IMR-90 (cell line): ENCODE measurements at regions not wholly inside any gene's neighbourhood (a gene's known extent, or its start where the extent isn't known, plus 50 kb on each side); places are given as distances from the start of the nearest gene placed in this dataset.

Source experiments
- ATAC-seq: fragments of 200-7000 bp; cut with Tn5 transposase; 2 replicates; pipeline ENCODE4 v1.9.1; 2020; ENCODE audit warnings: low read depth, mild to moderate bottlenecking, moderate library complexity
- BruUV-seq: library from RNA; stranded (reverse); fragments of 400-500 nt; replicated peaks from 2 replicates; lab custom pipeline; 2021; lab: Mats Ljungman, UMichigan
- CTCF ChIA-PET: fragments of 300-600 bp; formaldehyde crosslinking; extraction: SDS; loops from one replicate; lab custom pipeline; 2021; ENCODE audit warnings: antibody characterized with exemption; lab: Yijun Ruan, JAX
- POLR2A ChIA-PET: fragments of 300-600 bp; sonication (Branson Sonifier 250); formaldehyde crosslinking; loops from one replicate; lab custom pipeline; 2022; ENCODE audit warnings: antibody characterized with exemption; ENCODE audit not compliant: unreplicated experiment; lab: Charles Lee
- DNase-seq: peaks from one replicate; pipeline ENCODE4 v3.0.0; 2013
- H2AFZ ChIP-seq: replicated peaks from 2 replicates; pipeline ENCODE3; 2013; ENCODE audit warnings: low read length, mild to moderate bottlenecking; ENCODE audit not compliant: poor library complexity
- H2AK5ac ChIP-seq: 2 replicates; pipeline ENCODE4 v1.6.1; 2013; ENCODE audit warnings: low read depth, low read length, inconsistent platforms
- H2AK9ac ChIP-seq: replicated peaks from 2 replicates; pipeline ENCODE3; 2013; ENCODE audit warnings: mild to moderate bottlenecking, low read depth, low read length, moderate library complexity; ENCODE audit not compliant: poor library complexity
- H2BK120ac ChIP-seq: 2 replicates; pipeline ENCODE4 v1.6.1; 2013; ENCODE audit warnings: low read depth, low read length, inconsistent platforms
- H2BK15ac ChIP-seq: 3 replicates; pipeline ENCODE4 v1.6.1; 2013; ENCODE audit warnings: low read depth, low read length, inconsistent platforms
- H2BK20ac ChIP-seq: 2 replicates; pipeline ENCODE4 v1.6.1; 2013; ENCODE audit warnings: low read depth, mild to moderate bottlenecking, inconsistent platforms, low read length, moderate library complexity
- H2BK5ac ChIP-seq: 2 replicates; pipeline ENCODE4 v1.6.1; 2013; ENCODE audit warnings: mild to moderate bottlenecking, low read depth, low read length, inconsistent platforms; ENCODE audit not compliant: poor library complexity, severe bottlenecking
- H3K14ac ChIP-seq: replicated peaks from 2 replicates; pipeline ENCODE4 v1.6.1; 2013; ENCODE audit warnings: low read depth, low read length, inconsistent platforms
- H3K18ac ChIP-seq: 2 replicates; pipeline ENCODE4 v1.6.1; 2013; ENCODE audit warnings: low read depth, low read length, control low read depth
- H3K23ac ChIP-seq: 2 replicates; pipeline ENCODE4 v1.6.1; 2013; ENCODE audit warnings: low read depth, low read length, inconsistent platforms
- H3K27ac ChIP-seq: 2 replicates; pipeline ENCODE4 v1.5.1; 2013; ENCODE audit warnings: mild to moderate bottlenecking, control low read depth, low read length; ENCODE audit not compliant: insufficient read depth
- H3K27me3 ChIP-seq: 2 replicates; pipeline ENCODE4 v1.6.1; 2013; ENCODE audit warnings: low read length; ENCODE audit not compliant: control insufficient read depth, insufficient read depth
- H3K36me3 ChIP-seq: 2 replicates; pipeline ENCODE4 v1.6.1; 2013; ENCODE audit warnings: low read length, mixed read lengths; ENCODE audit not compliant: control insufficient read depth, insufficient read depth
- H3K4ac ChIP-seq: 2 replicates; pipeline ENCODE4 v1.6.1; 2013; ENCODE audit warnings: low read depth, low read length, inconsistent platforms
- H3K4me1 ChIP-seq: 2 replicates; pipeline ENCODE4 v1.6.1; 2013; ENCODE audit warnings: low read length, mixed read lengths; ENCODE audit not compliant: control insufficient read depth, insufficient read depth
- H3K4me2 ChIP-seq: 2 replicates; pipeline ENCODE4 v1.6.1; 2013; ENCODE audit warnings: low read depth, mild to moderate bottlenecking, control low read depth, low read length, moderate library complexity
- H3K4me3 ChIP-seq: 2 replicates; pipeline ENCODE4 v1.5.1; 2013; ENCODE audit warnings: low read depth, mild to moderate bottlenecking, control low read depth, low read length, moderate library complexity; ENCODE audit not compliant: insufficient read depth
- H3K56ac ChIP-seq: 2 replicates; pipeline ENCODE4 v1.6.1; 2013; ENCODE audit warnings: low read length, inconsistent platforms; ENCODE audit not compliant: insufficient read depth; ENCODE audit errors: extremely low read depth
- H3K79me1 ChIP-seq, 2 experiments: 2 replicates each; pipeline ENCODE4 v1.6.1; 2013; ENCODE audit warnings: low read length in 2 of 2, inconsistent platforms in 1 of 2, low read depth in 1 of 2
- H3K9ac ChIP-seq: 2 replicates; pipeline ENCODE4 v1.6.1; 2013; ENCODE audit warnings: low read depth, low read length, control low read depth
- H3K9me1 ChIP-seq: 2 replicates; pipeline ENCODE4 v1.6.1; 2013; ENCODE audit warnings: low read length, inconsistent platforms; ENCODE audit not compliant: insufficient read depth
- H3K9me3 ChIP-seq: 2 replicates; pipeline ENCODE4 v1.6.1; 2013; ENCODE audit warnings: low read length; ENCODE audit not compliant: control insufficient read depth, insufficient read depth
- H4K20me1 ChIP-seq: 2 replicates; pipeline ENCODE4 v1.6.1; 2013; ENCODE audit warnings: low read length, inconsistent platforms; ENCODE audit not compliant: insufficient read depth
- H4K5ac ChIP-seq: 2 replicates; pipeline ENCODE4 v1.6.1; 2013; ENCODE audit warnings: mild to moderate bottlenecking, low read depth, low read length, control low read depth
- H4K8ac ChIP-seq, 2 experiments: 2 replicates each; pipeline ENCODE4 v1.6.1; 2013; ENCODE audit warnings: low read depth in 2 of 2, low read length in 2 of 2, control low read depth in 1 of 2, inconsistent platforms in 1 of 2
- H4K91ac ChIP-seq: 2 replicates; pipeline ENCODE4 v1.6.1; 2013; ENCODE audit warnings: low read depth, low read length, inconsistent platforms; ENCODE audit not compliant: insufficient read depth
- BHLHE40 ChIP-seq: fragments of 150-350 bp; IDR thresholded peaks from 2 replicates; pipeline ENCODE4 v1.6.1; 2016; ENCODE audit warnings: mild to moderate bottlenecking, low read depth, low read length
- CEBPB ChIP-seq: IDR thresholded peaks from 2 replicates; pipeline ENCODE4 v1.6.1; 2012; ENCODE audit warnings: low read depth, low read length, improper control_type of control experiment
- CHD1 ChIP-seq: IDR thresholded peaks from 2 replicates; pipeline ENCODE4 v1.6.1; 2012; ENCODE audit warnings: low read depth, low read length, improper control_type of control experiment
- FOS ChIP-seq: fragments of 150-350 bp; IDR thresholded peaks from 2 replicates; pipeline ENCODE4 v1.6.1; 2016; ENCODE audit warnings: low read depth, low read length
- MAFK ChIP-seq: IDR thresholded peaks from 2 replicates; pipeline ENCODE4 v1.6.1; 2012; ENCODE audit warnings: low read depth, low read length, improper control_type of control experiment
- MXI1 ChIP-seq: IDR thresholded peaks from 2 replicates; pipeline ENCODE4 v1.6.1; 2012; ENCODE audit warnings: low read depth, mild to moderate bottlenecking, low read length, moderate library complexity, borderline replicate concordance
- NFE2L2 ChIP-seq: fragments of 150-350 bp; IDR thresholded peaks from 2 replicates; pipeline ENCODE4 v1.6.1; 2016; ENCODE audit warnings: low read depth, mild to moderate bottlenecking, low read length
- POLR2A ChIP-seq: IDR thresholded peaks from 2 replicates; pipeline ENCODE4 v1.6.1; 2012; ENCODE audit warnings: mild to moderate bottlenecking, low read depth, low read length
- RAD21 ChIP-seq: IDR thresholded peaks from 2 replicates; pipeline ENCODE4 v1.6.1; 2012; ENCODE audit warnings: low read length, improper control_type of control experiment
- RCOR1 ChIP-seq: IDR thresholded peaks from 2 replicates; pipeline ENCODE4 v1.6.1; 2012; ENCODE audit warnings: mild to moderate bottlenecking, low read length, improper control_type of control experiment; ENCODE audit not compliant: insufficient replicate concordance
- RFX5 ChIP-seq: IDR thresholded peaks from 2 replicates; pipeline ENCODE4 v1.8.0; 2012; ENCODE audit warnings: low read depth, mild to moderate bottlenecking, low read length, moderate library complexity
- SMC3 ChIP-seq: fragments of 150-350 bp; IDR thresholded peaks from 2 replicates; pipeline ENCODE4 v1.6.1; 2016; ENCODE audit warnings: low read depth, mild to moderate bottlenecking, antibody characterized with exemption, low read length, moderate library complexity
- WGBS, 2 experiments: methylation state at CpG; one replicate each; pipeline versions ENCODE4 v1.1.5 to v1.1.7; 2013; ENCODE audit warnings: missing lambda C conversion rate in 2 of 2; ENCODE audit not compliant: insufficient read length in 1 of 2; ENCODE audit errors: extremely low coverage in 2 of 2; 5-methylcytosine and 5-hydroxymethylcytosine counted together
- dilution Hi-C: fragments of 300-500 bp; cut with HindIII; formaldehyde crosslinking; loops from one replicate; pipeline ENCODE4 v1.14.3; 2018; ENCODE audit warnings: low sequenced_read_pairs; ENCODE audit not compliant: unreplicated experiment
- in situ Hi-C: fragments of 300-500 bp; cut with MboI; formaldehyde crosslinking; loops from 3 replicates; pipeline ENCODE4 v1.14.3; 2019; ENCODE audit warnings: low sequenced_read_pairs, inconsistent platforms, mixed read lengths
- intact Hi-C: fragments of 100-400 bp; cut with micrococcal nuclease; formaldehyde crosslinking; loops from 2 replicates; pipeline ENCODE4 v1.10.0; 2022
- TF ChIP-seq, protein P1 (sequence below): conservative IDR thresholded peaks from 2 replicates; pipeline ENCODE4 v1.5.1; 2012; ENCODE audit warnings: mild to moderate bottlenecking, low read depth, low read length, improper control_type of control experiment
- TF ChIP-seq, protein P2 (sequence below): fragments of 150-350 bp; IDR thresholded peaks from 2 replicates; pipeline ENCODE4 v1.6.1; 2016; ENCODE audit warnings: low read depth, mild to moderate bottlenecking, low read length, moderate library complexity, borderline replicate concordance
- TF ChIP-seq, protein P3 (sequence below): fragments of 150-350 bp; IDR thresholded peaks from 2 replicates; pipeline ENCODE4 v1.6.1; 2017; ENCODE audit warnings: mild to moderate bottlenecking, antibody characterized with exemption, low read length, low read depth

DNA sequence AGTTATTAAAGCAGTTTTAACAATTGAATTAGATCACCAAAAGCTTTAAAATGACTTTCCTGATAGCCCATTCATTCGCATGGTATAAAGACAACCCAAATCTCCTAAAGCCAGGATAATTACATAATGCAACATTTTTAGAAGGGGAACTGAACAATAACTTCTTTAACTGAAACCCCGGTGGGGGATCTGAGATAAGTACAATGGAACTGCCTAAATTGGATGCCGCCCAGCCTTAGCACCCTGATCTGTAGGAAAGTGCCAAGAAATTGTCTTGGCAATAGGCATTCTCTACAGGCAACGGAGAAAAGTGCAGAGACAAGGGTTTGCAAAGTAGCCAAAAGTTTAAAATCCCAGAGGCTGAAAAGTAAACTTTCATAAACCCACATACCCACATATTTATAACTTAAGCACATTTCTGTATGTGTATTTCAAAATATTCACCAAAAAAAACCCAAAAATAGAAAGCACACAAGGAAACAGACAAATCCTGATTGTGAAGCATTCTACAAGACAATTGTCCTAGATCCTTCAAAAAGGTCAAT is 98.8 kb upstream of the BEND6 start:
- Histone ChIP-seq H3K27ac (no peak overlapping the region), H3K4me1 (peaks cover 9% of the 10 kb centered on the region), H2AK9ac (no peak overlapping the region), H3K79me1 (peaks cover 7 to 57% of the 10 kb centered on the region in 2 experiments; a peak in 3 of 4 replicates), H3K9ac (no peak overlapping the region), H2BK5ac (no peak overlapping the region), H3K56ac (no peak overlapping the region), H3K4me3 (no peak overlapping the region), H2AFZ (no peak overlapping the region), H3K27me3 (no peaks in the 10 kb centered on the region), H3K36me3 (no peaks in the 10 kb centered on the region), H3K18ac (no peak overlapping the region), H2AK5ac (no peak overlapping the region), H3K23ac (no peak overlapping the region), H3K14ac (no peak overlapping the region), H4K8ac (no peak overlapping the region), H2BK15ac (no peak overlapping the region), H3K9me3 (no peaks in the 10 kb centered on the region), H2BK20ac (no peak overlapping the region), H4K91ac (no peak overlapping the region), H2BK120ac (no peak overlapping the region), H4K20me1 (no peaks in the 10 kb centered on the region), H3K9me1 (peaks cover 9% of the 10 kb centered on the region), H4K5ac (no peak overlapping the region), H3K4ac (no peak overlapping the region), H3K4me2 (no peak overlapping the region)
- intact Hi-C loops, result no loop called here
- in situ Hi-C loops, result loop anchor here (25.0 kb wide), 1 partner anchor 494 kb away; no protein-coding TSS in a partner anchor
- CTCF ChIA-PET, result no interaction called here
- ATAC-seq (no peak), DNase-seq (peak; percentile 17)
- BruUV-seq, result no TSS peak
- POLR2A ChIA-PET, result no interaction called here
- no CpG with 5 or more reads among the region's 4 CpGs for WGBS, 2 experiments
- TF ChIP-seq, protein P1, sequence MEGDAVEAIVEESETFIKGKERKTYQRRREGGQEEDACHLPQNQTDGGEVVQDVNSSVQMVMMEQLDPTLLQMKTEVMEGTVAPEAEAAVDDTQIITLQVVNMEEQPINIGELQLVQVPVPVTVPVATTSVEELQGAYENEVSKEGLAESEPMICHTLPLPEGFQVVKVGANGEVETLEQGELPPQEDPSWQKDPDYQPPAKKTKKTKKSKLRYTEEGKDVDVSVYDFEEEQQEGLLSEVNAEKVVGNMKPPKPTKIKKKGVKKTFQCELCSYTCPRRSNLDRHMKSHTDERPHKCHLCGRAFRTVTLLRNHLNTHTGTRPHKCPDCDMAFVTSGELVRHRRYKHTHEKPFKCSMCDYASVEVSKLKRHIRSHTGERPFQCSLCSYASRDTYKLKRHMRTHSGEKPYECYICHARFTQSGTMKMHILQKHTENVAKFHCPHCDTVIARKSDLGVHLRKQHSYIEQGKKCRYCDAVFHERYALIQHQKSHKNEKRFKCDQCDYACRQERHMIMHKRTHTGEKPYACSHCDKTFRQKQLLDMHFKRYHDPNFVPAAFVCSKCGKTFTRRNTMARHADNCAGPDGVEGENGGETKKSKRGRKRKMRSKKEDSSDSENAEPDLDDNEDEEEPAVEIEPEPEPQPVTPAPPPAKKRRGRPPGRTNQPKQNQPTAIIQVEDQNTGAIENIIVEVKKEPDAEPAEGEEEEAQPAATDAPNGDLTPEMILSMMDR, result no peak
- no peak for TF ChIP-seq BHLHE40
- TF ChIP-seq CEBPB, result no peak
- TF ChIP-seq RCOR1, result no peak
- TF ChIP-seq, protein P2, sequence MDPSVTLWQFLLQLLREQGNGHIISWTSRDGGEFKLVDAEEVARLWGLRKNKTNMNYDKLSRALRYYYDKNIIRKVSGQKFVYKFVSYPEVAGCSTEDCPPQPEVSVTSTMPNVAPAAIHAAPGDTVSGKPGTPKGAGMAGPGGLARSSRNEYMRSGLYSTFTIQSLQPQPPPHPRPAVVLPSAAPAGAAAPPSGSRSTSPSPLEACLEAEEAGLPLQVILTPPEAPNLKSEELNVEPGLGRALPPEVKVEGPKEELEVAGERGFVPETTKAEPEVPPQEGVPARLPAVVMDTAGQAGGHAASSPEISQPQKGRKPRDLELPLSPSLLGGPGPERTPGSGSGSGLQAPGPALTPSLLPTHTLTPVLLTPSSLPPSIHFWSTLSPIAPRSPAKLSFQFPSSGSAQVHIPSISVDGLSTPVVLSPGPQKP, result no peak
- no peak for TF ChIP-seq POLR2A
- TF ChIP-seq SMC3, result no peak
- TF ChIP-seq MXI1, result no peak
- TF ChIP-seq CHD1, result no peak
- TF ChIP-seq RAD21, result no peak
- TF ChIP-seq, protein P3, sequence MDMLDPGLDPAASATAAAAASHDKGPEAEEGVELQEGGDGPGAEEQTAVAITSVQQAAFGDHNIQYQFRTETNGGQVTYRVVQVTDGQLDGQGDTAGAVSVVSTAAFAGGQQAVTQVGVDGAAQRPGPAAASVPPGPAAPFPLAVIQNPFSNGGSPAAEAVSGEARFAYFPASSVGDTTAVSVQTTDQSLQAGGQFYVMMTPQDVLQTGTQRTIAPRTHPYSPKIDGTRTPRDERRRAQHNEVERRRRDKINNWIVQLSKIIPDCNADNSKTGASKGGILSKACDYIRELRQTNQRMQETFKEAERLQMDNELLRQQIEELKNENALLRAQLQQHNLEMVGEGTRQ, result no peak
- TF ChIP-seq RFX5, result no peak
- TF ChIP-seq FOS, result no peak
- TF ChIP-seq NFE2L2, result no peak
- TF ChIP-seq MAFK, result no peak
- dilution Hi-C loops, result no loop called here
